ENCODE measurements at regions not wholly inside any gene's neighbourhood (a gene's known extent, or its start where the extent isn't known, plus 50 kb on each side); places are given as distances from the start of the nearest gene placed in this dataset.

GRCh38 chr7:81501220-81501619 is 268.6 kb downstream of the HGF start:
- TF ChIP-seq CTCF (IDR thresholded peaks at IDR 0.05), result no peak
- no peak for TF ChIP-seq POLR2A (IDR thresholded peaks at IDR 0.05)
- TF ChIP-seq POLR2AphosphoS5 (IDR thresholded peaks at IDR 0.05), result no peak

All from suprapubic skin (tissue), 4 donors.